CD4-positive, alpha-beta T cell treated with Interleukin-10 for 1 hour (primary cell): ENCODE measurements at regions not wholly inside any gene's neighbourhood (a gene's known extent, or its start where the extent isn't known, plus 50 kb on each side); places are given as distances from the start of the nearest gene placed in this dataset.

Experiments
- DNase-seq: peaks from one replicate; pipeline ENCODE4 v3.0.0-alpha.2; 2020

DNA sequence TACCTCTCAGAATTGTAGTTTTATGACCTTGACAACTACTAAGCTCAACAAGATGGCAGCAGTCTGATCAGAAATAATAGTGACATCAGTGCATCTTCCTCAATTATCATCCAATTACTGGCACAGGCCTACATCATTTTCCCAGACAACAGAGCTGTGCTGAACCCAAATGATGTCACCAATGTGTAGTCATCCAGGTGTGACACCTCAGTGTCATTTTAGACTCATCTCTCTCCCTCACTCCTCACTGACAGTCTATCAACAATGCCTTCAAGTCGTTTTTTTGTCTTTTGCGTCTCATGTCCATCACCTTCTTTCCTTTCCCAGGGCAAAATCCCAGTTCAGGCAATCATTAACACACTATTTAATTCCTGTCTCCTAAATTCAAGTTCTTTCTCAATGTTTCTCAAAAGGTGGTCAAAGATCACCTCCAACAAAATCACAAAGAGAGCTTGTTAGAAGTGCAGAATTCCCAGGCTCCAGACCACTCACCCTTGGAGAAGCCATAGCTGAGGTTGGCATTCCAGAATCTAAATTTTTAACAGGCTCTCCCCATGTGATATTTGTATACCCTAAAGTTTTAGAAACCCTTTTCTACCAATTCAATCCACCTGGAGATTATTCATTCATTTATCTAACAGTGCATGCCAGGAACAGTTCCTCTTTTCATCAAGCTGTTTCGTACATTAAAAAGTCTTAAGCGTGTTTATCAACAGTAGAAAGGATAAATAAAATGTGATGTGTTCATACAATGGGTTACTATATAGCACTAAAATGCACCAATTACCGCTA is 125.3 kb upstream of the KLF7 start:
- DNase-seq: no peak

DNA sequence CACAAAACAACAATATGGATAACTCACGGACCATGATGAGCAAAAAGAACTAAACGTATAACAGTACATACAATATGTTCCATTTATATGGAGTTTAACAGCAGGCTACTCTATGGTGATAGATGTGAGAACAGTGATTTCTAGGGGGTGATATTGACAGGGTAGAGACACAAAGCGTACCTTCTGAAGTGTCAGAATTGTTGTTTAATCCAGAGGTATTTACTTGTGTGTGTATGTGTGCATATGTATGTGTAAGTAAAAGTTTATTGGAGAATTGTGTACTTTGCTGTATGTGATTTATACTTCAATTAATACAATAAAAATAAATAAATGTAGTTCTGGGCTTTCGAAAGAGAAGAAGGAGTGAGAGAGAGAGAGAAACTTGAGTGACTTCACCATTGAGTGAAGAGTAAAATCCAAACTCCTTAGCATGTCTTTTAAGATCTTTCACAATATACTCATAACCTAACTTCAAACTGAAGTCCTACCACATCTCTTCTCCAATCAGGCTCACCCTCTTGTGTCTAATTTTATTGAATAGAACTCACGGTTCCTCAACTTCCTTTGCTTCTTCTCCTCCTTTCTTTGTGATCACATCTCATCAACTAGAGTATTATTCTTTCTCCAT is 126.0 kb upstream of the KLF7 start:
- no peak for DNase-seq

- no peak for DNase-seq
These were observed 130.7 kb upstream of the KLF7 start for GRCh38 chr2:207296265-207296948.

DNA sequence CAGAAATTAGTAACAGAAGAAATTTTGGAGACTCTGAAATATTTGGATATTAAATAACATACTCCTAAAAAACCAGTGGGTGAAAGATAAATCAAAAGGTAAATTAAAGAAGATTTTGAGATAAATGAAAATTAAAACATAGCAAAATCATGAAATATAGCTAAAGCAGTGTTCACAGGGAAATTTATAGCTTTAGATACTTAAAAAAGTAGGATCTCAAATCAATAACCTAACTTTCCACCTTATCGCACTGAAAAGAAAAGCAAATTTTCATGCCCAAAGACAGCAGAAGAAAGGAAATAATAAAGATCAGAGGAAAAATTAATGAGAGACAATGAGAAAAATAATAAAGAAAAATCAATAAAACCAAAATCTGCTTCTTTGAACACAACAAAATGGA is 135.1 kb upstream of the KLF7 start:
- DNase-seq: no peak

DNA sequence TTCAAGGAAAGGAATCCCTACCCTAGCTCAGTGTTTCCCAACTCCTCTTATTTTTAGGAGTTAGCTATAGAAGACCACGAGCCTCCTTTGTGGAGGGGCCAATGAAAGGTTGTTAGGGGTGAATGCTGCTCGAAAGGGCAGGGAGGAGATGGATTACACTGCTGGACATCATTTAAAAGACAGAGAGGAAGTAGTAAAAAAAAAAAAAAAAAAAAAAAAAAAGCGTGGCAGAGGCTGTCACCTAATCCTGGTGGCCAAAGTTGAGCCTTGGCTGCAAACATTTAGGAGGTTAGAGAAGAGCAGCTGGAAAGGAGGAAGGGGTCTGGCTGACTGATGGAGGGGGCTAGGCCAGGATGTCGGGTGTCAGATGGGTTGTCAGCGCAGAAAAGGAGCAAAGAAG is 139.0 kb upstream of the KLF7 start:
- DNase-seq: no peak

DNA sequence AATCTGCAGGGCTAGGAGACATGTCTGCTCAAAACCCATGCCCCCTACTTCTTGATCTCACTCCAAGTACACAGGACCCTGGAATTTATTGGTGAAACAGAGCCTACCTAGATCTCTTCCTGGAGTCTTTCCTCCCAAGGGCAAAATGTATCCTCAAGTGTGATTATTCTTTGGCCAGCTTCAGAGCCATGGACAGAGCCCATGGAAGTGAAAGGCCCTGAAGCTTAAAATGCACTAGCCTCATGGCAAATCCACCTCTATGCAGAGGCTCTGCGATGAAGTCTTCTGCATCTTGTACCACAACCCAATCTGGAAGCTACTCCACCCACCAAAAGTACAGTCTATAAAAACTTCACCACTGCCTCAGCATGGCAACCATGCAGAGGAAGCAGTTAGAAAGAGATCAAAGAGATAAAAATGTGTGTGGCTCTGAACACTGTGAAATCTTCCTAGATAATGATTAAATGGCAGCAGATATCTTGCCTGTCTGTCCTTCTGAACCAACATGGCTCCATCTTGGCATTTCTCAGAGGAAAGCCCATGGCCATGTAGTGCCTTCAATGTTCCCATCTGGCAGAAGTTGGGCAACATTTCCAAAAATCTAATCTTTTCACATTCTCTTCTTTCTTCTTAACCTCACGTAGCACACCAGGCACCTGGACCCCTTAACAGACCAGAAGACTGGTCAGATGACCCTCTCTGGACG is 142.9 kb upstream of the KLF7 start:
- no peak for DNase-seq

GRCh38 chr2:207311316-207312005 is 145.7 kb upstream of the KLF7 start:
- peak; percentile 6 for DNase-seq

DNA sequence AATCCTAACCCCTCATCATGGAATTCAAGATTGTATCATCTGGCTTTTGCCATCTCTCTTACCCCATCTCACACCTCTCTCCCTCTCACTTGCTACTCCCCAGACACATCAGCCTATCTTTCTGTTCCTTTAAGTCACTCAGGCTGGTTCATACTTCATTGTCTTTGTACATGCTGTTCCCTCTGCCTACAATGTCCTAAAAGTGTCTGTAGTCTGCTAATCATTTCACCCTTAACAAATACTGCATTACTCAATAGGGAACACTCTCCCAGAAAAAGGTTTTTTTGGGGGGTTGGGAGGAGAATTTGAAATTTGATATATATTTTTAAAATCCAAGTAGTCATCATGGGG is 146.2 kb upstream of the KLF7 start:
- no peak for DNase-seq

DNA sequence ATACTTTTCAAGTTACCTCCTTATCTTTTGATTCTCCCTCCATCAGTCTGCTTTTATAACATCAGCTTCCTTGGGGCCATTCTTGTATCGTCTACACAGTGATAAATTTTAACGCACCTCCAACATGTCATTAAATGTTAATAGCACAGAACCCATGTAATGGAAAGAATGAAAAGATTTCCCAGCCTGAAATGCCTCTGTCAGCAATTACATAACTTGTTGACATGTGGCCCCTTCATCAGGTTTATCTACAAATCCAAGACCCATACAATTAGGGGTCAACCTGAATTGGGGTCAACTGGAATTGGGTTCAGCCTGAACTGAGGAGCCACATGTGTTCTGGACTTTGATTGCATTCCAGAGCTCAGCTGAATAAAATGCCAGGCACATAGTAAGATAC is 148.2 kb upstream of the KLF7 start:
- no peak for DNase-seq

DNA sequence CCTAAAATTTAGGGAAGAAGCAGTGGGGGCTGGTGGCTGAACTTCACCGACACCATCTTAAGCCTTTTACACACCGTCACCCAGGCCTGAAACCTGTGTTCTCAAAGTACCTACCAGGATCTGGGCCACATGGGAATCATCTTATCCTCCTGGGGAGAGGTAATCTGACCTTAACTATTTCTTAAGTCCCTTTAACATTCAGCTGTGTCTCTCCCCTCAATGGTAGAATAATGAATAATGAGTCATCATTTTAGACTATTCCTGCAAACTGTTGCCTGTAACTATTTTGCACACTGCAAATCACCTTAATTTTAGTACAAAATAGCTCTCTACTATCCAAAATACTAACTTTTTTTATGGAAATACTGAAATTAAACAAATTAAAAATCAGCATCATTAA is 149.4 kb upstream of the KLF7 start:
- DNase-seq: no peak

GRCh38 chr2:207316484-207316883 is 150.7 kb upstream of the KLF7 start:
- DNase-seq: no peak

- no peak for DNase-seq
These were observed 151.2 kb upstream of the KLF7 start for GRCh38 chr2:207316906-207317305.

DNA sequence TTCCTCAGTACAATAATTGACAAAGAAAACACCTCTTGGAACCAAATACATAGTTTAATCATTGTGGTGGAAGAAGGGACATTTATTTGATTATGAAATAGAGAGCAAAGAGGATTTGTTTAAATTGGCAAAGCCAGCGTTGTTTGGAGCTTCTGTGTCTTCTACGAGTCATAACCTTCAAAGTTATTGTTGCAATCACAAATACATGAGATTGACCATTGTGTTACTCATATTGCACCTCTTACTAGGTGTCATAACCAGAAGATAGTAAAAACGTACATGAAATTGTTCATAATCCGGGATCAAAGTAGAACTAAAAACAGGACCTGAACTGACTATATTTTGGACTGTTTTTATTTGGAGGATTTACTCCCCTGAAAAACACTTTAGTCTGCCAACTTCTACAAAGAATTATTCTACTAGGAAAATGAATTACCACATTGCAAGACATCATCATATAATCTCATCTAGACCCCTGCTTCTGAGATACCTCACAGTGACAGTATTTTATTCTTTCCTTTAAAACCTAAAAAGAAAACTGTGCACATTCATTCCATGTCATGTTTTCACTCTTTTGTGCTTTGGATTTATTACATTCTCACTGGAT is 151.7 kb upstream of the KLF7 start:
- DNase-seq: no peak

DNA sequence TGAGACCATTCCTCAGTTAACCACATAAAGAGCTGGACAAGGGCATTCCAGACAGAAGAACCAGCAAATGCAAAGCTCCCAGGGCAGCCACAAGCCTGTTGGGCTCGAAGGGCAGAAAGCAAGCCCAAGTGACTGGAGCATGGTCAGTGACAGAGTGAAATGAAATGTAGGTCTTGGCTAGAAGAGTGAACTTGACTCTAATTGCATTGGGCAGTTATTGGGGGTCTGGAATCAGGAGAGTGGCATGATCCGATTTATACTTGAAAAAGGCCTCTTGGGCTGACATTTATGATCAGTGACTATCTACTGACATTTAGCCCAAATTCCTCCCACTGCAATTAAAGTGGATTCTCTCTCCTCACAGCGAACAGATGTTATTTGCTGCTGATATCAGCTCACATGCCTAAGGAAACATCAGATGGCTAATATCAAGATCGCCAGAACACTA is 152.5 kb upstream of the KLF7 start:
- no peak for DNase-seq

DNA sequence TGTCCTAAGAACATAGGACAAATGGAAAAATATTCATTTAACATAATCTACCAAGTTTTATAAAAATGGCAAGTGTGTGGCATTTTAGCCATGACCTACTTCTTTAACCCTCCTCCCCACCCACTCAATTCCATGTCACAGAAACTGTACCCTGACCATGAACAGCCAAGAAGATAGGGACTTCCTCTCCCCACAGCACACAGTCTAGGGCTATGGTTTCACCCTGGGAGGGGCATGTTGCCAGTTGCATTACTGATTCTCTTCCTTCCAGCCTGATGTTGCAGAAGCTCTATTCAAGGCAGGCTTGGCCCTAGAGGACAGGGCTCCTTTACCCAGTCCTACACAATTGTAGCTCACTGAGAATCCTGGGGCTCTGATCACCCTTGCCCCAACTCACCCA is 153.6 kb upstream of the KLF7 start:
- DNase-seq: no peak

DNA sequence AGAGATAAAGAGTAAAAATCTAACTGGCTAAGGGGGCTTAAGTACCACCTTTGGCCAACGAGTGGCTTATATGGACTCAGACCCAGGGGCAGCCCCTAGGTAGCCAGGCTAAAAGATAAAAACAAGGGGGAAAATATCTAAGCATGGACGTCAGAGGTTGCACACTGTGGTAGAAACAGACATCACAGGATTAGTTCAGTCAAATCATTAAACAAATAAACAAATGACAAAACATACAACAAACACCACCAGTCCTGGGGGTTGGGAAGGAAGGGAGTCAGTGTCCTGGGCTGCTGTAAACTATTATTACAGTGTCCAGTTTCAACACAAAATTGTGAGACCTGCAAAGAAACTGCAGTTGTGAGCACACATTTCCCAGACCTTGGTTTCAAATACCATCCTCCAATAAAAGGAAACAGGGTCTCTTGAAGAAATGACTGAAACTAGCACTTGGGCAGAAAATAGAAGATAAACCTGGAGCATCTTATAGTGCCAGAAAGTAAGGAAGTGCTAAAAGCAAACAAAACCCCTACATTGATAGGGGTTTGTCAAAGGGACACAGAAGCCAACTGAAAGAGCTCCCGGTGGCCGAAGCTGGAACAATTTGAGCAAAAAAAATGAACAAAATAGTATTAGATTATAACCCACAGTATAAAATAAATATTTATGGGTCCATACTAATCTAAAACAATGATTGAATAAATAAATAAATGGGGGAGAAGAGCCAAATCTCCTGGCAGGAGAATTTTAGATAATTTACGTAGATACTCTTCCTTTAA is 154.8 kb upstream of the KLF7 start:
- DNase-seq: no peak

DNA sequence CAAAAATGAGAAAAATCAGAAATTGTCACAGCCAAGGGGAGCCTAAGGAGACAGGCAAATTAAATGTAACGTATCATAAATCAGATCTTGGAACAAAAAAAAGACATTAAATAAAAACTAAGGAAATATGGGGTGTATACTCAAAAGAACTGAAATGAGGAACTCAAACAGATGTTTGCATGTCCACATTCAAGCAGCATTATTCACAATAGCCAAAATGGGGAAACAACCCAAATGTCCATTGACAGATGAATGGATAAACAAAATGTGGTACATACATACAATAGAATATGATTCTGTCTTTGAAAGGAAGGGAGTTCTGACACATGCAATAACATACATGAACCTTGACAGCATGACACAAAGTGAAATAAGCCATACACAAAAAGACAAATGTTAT is 155.8 kb upstream of the KLF7 start:
- DNase-seq: no peak

DNA sequence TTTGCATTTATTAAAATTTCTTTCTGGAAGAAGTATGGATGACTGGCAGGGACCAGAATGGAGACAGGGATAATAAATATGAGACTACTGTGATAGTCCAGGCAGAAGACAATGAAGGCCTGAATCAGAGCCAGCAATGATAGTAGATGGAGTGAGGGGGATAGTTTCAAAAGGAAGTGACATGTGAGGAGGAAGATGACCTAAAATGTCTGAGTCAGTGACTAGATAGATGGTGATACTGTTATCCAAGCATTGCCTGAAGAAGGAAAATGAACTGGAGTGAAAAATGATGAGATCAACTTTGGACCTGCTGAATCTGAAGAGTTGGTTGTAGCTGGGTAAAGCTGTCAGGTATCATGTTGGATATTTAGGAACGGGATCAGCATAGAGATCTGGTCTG is 158.3 kb upstream of the KLF7 start:
- no peak for DNase-seq

- no peak for DNase-seq
These were observed 161.8 kb upstream of the KLF7 start for GRCh38 chr2:207327513-207327912.

- no peak for DNase-seq
These were observed 163.2 kb upstream of the KLF7 start for GRCh38 chr2:207328944-207329386.

- DNase-seq: no peak
These were observed 165.2 kb upstream of the KLF7 start for GRCh38 chr2:207330912-207331311.

- no peak for DNase-seq
These were observed 165.9 kb upstream of the KLF7 start for GRCh38 chr2:207331674-207332073.
